ENCODE measurements at regions not wholly inside any gene's neighbourhood (a gene's known extent, or its start where the extent isn't known, plus 50 kb on each side); places are given as distances from the start of the nearest gene placed in this dataset.
"Not testable (repeated sequence)": the region's sequence is repeated elsewhere in the genome, so short reads cannot be mapped to it uniquely, and the experiment has no call there.

- no peak for DNase-seq
Observed at GRCh38 chr12:131530041-131530332, 180.9 kb upstream of the SFSWAP start.

GRCh38 chr12:131530422-131530821 is 180.5 kb upstream of the SFSWAP start:
- DNase-seq, result no peak

- no peak for DNase-seq
Observed at GRCh38 chr12:131533139-131533538, 177.8 kb upstream of the SFSWAP start.

- DNase-seq, result no peak
Observed at GRCh38 chr12:131535779-131536178, 175.1 kb upstream of the SFSWAP start.

- DNase-seq, result no peak
Observed at GRCh38 chr12:131536337-131536736, 174.6 kb upstream of the SFSWAP start.

- no peak for DNase-seq
Observed at GRCh38 chr12:131536766-131537165, 174.1 kb upstream of the SFSWAP start.

- no peak for DNase-seq
Observed at GRCh38 chr12:131537267-131537958, 173.5 kb upstream of the SFSWAP start.

- DNase-seq, result no peak
Observed at GRCh38 chr12:131539381-131539780, 171.5 kb upstream of the SFSWAP start.

GRCh38 chr12:131540138-131540623 is 170.7 kb upstream of the SFSWAP start:
- DNase-seq, result no peak

DNA sequence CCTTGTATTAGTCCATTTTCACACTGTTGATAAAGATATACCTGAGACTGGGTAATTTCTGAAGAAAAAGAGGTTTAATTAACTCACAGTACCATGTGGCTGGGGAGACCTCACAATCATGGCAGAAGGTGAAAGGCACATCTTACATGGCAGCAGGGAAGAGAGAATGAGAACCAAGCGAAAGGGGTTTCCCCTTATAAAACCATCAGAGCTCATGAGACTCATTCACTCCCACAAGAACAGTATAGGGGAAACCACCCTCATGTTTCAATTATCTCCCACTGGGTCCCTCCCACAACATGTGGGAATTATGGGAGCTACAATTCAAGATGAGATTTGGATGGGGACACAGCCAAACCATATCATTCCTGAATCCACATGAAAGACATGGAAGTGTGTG is 169.4 kb upstream of the SFSWAP start:
- not testable (repeated sequence) for DNase-seq

DNA sequence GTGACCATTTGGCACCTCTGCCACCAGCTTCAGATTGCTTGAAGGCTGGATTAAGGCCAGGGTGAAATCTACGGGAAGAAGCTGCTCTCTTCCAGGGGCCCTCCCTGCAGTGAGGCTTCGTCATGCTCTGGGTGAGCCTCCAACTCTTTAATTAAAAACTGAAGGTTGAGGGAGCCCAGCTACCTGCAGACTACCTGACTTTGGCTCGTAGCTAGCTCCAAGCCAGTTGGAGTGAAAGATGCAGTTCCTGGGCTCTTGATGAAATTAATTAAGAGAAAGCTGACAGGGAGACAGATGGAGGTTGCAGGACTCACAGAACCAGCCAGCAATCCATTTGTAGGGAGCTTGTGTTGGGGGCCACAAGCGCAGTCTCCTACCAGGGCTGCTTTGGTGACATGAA is 168.5 kb upstream of the SFSWAP start:
- DNase-seq, result no peak

DNA sequence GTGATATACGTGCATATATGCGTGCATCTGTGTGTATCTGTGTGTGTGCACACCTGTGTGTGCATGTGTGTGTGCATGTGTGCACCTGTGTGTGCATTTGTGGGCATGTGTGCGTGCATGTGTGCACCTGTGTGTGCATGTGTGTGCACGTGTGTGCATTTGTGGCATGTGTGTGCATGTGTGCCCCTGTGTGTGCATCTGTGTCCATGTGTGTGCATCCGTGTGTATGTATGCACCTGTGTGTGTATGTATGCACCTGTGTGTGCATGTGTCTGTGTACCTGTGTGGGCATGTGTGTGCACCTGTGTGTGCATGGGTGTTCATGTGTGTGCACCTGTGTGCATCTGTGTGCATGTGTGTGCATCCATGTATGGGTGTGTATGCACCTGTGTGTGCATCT is 167.8 kb upstream of the SFSWAP start:
- no peak for DNase-seq

GRCh38 chr12:131547555-131547954 is 163.3 kb upstream of the SFSWAP start:
- no peak for DNase-seq

GRCh38 chr12:131550121-131550520 is 160.8 kb upstream of the SFSWAP start:
- no peak for DNase-seq

- no peak for DNase-seq
Observed at GRCh38 chr12:131551675-131552491, 159.0 kb upstream of the SFSWAP start.

GRCh38 chr12:131552492-131552863 is 158.4 kb upstream of the SFSWAP start:
- no peak for DNase-seq

DNA sequence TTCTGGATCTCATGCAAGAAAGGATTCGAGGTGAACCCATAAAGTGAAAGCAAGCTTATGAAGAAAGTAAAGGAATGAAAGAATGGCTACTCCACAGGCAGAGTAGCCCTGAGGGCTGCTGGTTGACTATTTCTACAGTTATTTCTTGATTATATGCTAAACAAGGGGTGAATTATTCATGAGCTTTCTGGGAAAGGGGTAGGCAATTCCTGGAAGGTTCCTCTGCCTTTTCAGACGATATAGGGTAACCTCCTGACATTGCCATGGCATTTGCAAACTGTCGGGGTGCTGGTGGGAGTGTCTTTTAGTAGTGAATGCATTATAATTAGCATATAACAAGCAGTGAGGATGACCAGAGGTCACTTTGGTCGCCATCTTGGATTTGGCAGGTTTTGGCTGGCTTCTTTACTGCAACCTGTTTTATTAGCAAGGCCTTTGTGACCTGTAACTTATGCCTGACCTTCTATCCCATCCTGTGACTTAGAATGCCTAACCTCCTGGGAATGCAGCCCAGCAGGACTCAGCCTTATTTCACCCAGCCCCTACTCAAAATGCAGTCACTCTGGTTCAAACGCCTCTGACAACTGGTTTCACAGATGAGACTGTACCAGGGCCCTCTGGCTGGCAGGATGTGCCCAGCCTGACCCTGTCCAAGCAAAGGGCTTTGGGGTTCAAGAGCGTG is 157.7 kb upstream of the SFSWAP start:
- no peak for DNase-seq

- DNase-seq, result no peak
Observed at GRCh38 chr12:131555197-131555846, 155.6 kb upstream of the SFSWAP start.

DNA sequence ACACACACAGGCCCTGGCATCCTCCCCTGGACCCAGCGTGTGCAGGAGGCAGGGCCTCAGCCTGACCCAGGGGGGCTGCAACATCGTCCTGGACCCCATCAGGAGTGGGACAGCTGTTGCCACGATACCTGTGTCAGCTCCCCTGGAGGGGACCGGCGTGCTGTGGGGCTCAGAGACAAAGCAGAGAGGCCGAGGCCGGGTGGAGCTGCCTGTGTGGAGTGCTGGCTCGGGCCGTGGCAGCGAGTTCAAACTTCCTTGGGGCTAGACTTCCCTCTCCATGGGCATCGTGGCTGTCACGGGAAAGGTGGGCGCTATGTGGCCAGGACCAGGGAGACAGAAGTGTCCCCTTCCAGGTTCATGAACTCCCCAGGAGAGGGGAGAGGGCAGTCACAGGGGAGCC is 155.0 kb upstream of the SFSWAP start:
- no peak for DNase-seq

GRCh38 chr12:131557078-131557709 is 153.7 kb upstream of the SFSWAP start:
- DNase-seq, result no peak

- no peak for DNase-seq
Observed at GRCh38 chr12:131559517-131560516, 151.1 kb upstream of the SFSWAP start.

DNA sequence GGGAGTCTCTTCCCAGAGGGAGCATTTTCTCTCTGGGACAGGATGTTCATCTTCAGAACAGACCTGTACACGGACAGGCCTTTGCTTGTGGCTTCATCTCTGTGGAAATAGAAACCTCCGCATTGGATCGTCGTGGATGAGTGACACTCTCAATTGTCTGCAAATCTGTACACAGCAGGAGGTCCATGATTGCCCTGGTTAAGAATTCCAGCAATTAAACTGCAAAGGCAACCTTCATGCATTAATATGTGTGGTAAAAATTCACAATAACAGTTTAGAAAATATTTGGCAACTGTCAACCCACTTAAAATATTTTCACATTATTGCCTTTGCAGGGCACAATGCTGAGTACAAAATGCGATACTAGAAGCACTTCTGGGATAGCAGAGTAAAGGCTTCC is 149.8 kb upstream of the SFSWAP start:
- DNase-seq, result no peak
